B cell (primary cell): ENCODE measurements at regions not wholly inside any gene's neighbourhood (a gene's known extent, or its start where the extent isn't known, plus 50 kb on each side); places are given as distances from the start of the nearest gene placed in this dataset. TPM values are rescaled to one million over a fixed set of nuclear protein-coding genes. Genes with fewer than 3 reads are reported as not detected.

Experiments
- ATAC-seq: fragments of 200-7000 bp; cut with Tn5 transposase; one replicate; pipeline ENCODE4 v1.10.0; 2021; ENCODE audit warnings: low read depth, mild to moderate bottlenecking, moderate number of reproducible peaks, moderate library complexity
- CTCF ChIA-PET: fragments of 350-600 bp; sonication (Branson Sonifier 250); formaldehyde crosslinking; loops from one replicate; lab custom pipeline; 2021; ENCODE audit warnings: antibody characterized with exemption, inconsistent platforms; lab: Charles Lee
- POLR2A ChIA-PET: fragments of 350-600 bp; sonication (Branson Sonifier 250); formaldehyde crosslinking; loops from one replicate; lab custom pipeline; 2021; ENCODE audit warnings: antibody characterized with exemption; lab: Charles Lee
- DNase-seq: peaks from one replicate; pipeline ENCODE4 v3.0.0; 2013
- H2AFZ ChIP-seq: 2 replicates; pipeline ENCODE4 v1.6.1; 2012; ENCODE audit warnings: mild to moderate bottlenecking, low read depth, low read length; ENCODE audit not compliant: insufficient read depth, poor library complexity, severe bottlenecking
- H3K27ac ChIP-seq, 2 donors: 1 replicate in 1 of 2; 2 replicates in 1 of 2; pipeline ENCODE4 v1.5.1; 2012 to 2013; ENCODE audit warnings: low read length in 2 of 2, mild to moderate bottlenecking in 2 of 2, moderate library complexity in 1 of 2
- H3K27me3 ChIP-seq, 4 experiments: fragments of 200-600 bp in 1 of 4; sonication (generic) in 1 of 4; replicated peaks in 1 of 4; 1 replicate in 2 of 4; 2 replicates in 2 of 4; pipeline versions ENCODE4 v1.6.1 to v1.7.0; 2013 to 2016; ENCODE audit warnings: low read length in 3 of 4, mild to moderate bottlenecking in 2 of 4, mixed read lengths in 1 of 4, moderate library complexity in 1 of 4; ENCODE audit not compliant: insufficient read depth in 4 of 4, control insufficient read depth in 3 of 4; ENCODE audit errors: control extremely low read depth in 1 of 4
- H3K36me3 ChIP-seq, 2 experiments: replicated peaks in 1 of 2; 1 replicate in 1 of 2; 2 replicates in 1 of 2; pipeline versions ENCODE4 v1.6.1 to v1.7.1; 2013; ENCODE audit warnings: low read length in 1 of 2; ENCODE audit not compliant: insufficient read depth in 2 of 2, control insufficient read depth in 1 of 2; ENCODE audit errors: control extremely low read depth in 1 of 2, extremely low read depth in 1 of 2
- H3K4me1 ChIP-seq, 2 donors: fragments of 200-600 bp in 1 of 2; sonication (generic) in 1 of 2; 1 replicate in 1 of 2; 2 replicates in 1 of 2; pipeline versions ENCODE4 v1.5.1 to v1.6.1; 2013 to 2017; ENCODE audit warnings: low read length in 2 of 2; ENCODE audit not compliant: control insufficient read depth in 2 of 2, insufficient read depth in 2 of 2
- H3K4me2 ChIP-seq: replicated peaks from 2 replicates; pipeline ENCODE3; 2012; ENCODE audit warnings: mild to moderate bottlenecking, low read depth, low read length; ENCODE audit not compliant: poor library complexity, severe bottlenecking
- H3K4me3 ChIP-seq, 5 experiments: fragments of 200-600 bp in 1 of 5; sonication (generic) in 1 of 5; 1 replicate in 3 of 5; 2 replicates in 2 of 5; pipeline versions ENCODE4 v1.5.1 to v1.7.0; 2011 to 2016; ENCODE audit warnings: low read length in 4 of 5, mild to moderate bottlenecking in 4 of 5, low read depth in 2 of 5, control low read depth in 1 of 5, moderate library complexity in 1 of 5; ENCODE audit not compliant: insufficient read depth in 1 of 5; ENCODE audit errors: control extremely low read depth in 1 of 5, extremely low read depth in 1 of 5
- H3K79me2 ChIP-seq: fragments of 200-600 bp; sonication (generic); one replicate; pipeline ENCODE4 v1.6.0; 2016; ENCODE audit warnings: low read length; ENCODE audit not compliant: control insufficient read depth, insufficient read depth
- H3K9ac ChIP-seq: fragments of 200-600 bp; sonication (generic); 2 replicates; pipeline ENCODE4 v1.6.1; 2017; ENCODE audit warnings: mild to moderate bottlenecking, low read length, moderate library complexity
- H3K9me3 ChIP-seq, 3 donors: one replicate each; pipeline versions ENCODE4 v1.6.1 to v1.7.1; 2013; ENCODE audit warnings: low read length in 2 of 3; ENCODE audit not compliant: control insufficient read depth in 2 of 3, insufficient read depth in 1 of 3; ENCODE audit errors: control extremely low read depth in 1 of 3
- H4K20me1 ChIP-seq: 2 replicates; pipeline ENCODE4 v1.6.0; 2012; ENCODE audit warnings: mild to moderate bottlenecking, low read length; ENCODE audit not compliant: insufficient read depth, control insufficient read depth, poor library complexity, severe bottlenecking
- H3K27ac Mint-ChIP-seq: one replicate; pipeline ENCODE4 v1.8.0; 2021; ENCODE audit warnings: mixed read lengths
- H3K27me3 Mint-ChIP-seq: one replicate; pipeline ENCODE4 v1.8.0; 2021; ENCODE audit warnings: mixed read lengths
- H3K4me1 Mint-ChIP-seq: one replicate; pipeline ENCODE4 v1.8.0; 2021; ENCODE audit warnings: mixed read lengths
- H3K4me3 Mint-ChIP-seq: one replicate; pipeline ENCODE4 v1.8.0; 2021; ENCODE audit warnings: mixed read lengths
- H3K9me3 Mint-ChIP-seq: one replicate; pipeline ENCODE4 v1.8.0; 2022; ENCODE audit warnings: mixed read lengths; ENCODE audit not compliant: insufficient read depth
- CTCF ChIP-seq: fragments of 200-600 bp; IDR thresholded peaks from one replicate; pipeline ENCODE4 v1.8.0; 2022; ENCODE audit warnings: antibody characterized with exemption, mild to moderate bottlenecking
- EZH2 ChIP-seq: IDR thresholded peaks from 2 replicates; pipeline ENCODE4 v1.6.1; 2012; ENCODE audit warnings: borderline replicate concordance, low read depth, mild to moderate bottlenecking, moderate library complexity, low read length; ENCODE audit not compliant: insufficient read depth, poor library complexity, severe bottlenecking
- WGBS: methylation state at CpG from one replicate; pipeline ENCODE4 v1.1.5; 2013; ENCODE audit warnings: missing lambda C conversion rate; ENCODE audit not compliant: insufficient coverage; 5-methylcytosine and 5-hydroxymethylcytosine counted together
- intact Hi-C: fragments of 100-400 bp; cut with micrococcal nuclease; formaldehyde crosslinking; loops from one replicate; pipeline ENCODE4 v1.10.0; 2022
- small RNA-seq: library from RNA; depleted of rRNA; stranded (forward); fragments of <200 nt; gene quantifications from one replicate; pipeline ENCODE3, GENCODE V24; 2012; ENCODE audit warnings: low replicate concordance, low read depth; ENCODE audit not compliant: insufficient read length

- ATAC-seq: no peak
- H3K4me2 ChIP-seq: no peak overlapping the region
- no peak overlapping the region for H3K27ac ChIP-seq
- no peaks in the 10 kb centered on the region for H4K20me1 ChIP-seq
- no peak overlapping the region for H2AFZ ChIP-seq
- H3K27ac Mint-ChIP-seq: no peak overlapping the region
- H3K4me1 Mint-ChIP-seq: no peaks in the 10 kb centered on the region
- no peaks in the 10 kb centered on the region for H3K36me3 ChIP-seq
- no peaks in the 10 kb centered on the region for H3K27me3 ChIP-seq
- POLR2A ChIA-PET: no interaction called here
- H3K27me3 Mint-ChIP-seq: no peaks in the 10 kb centered on the region
- H3K9me3 Mint-ChIP-seq: no peaks in the 10 kb centered on the region
- WGBS: no CpG with 5 or more reads among the region's 3 CpGs
- intact Hi-C loops: no loop called here
- H3K4me3 ChIP-seq: no peak overlapping the region
- H3K4me1 ChIP-seq: no peaks in the 10 kb centered on the region
- CTCF ChIA-PET: no interaction called here
- H3K4me3 Mint-ChIP-seq: no peak overlapping the region
- no peak for DNase-seq
- H3K79me2 ChIP-seq: no peaks in the 10 kb centered on the region
- H3K9ac ChIP-seq: no peak overlapping the region
- TF ChIP-seq EZH2: no peak
- no peak for TF ChIP-seq CTCF
- no peaks in the 10 kb centered on the region for H3K9me3 ChIP-seq
These were observed 750.5 kb downstream of the CPS1 start for GRCh38 chr2:211306929-211307328.

Small RNA genes in the stretch of these regions (small RNA-seq; reads per million reads assigned to genes)
- gene AC013404.1: not detected
